Upper lobe of left lung (tissue), 6 donors: ENCODE measurements at regions not wholly inside any gene's neighbourhood (a gene's known extent, or its start where the extent isn't known, plus 50 kb on each side); places are given as distances from the start of the nearest gene placed in this dataset.

ENCODE experiments used
- ATAC-seq, 2 donors: fragments of 200-7000 bp; cut with Tn5 transposase; one replicate each; pipeline ENCODE4 v1.9.1; 2022; ENCODE audit warnings: mild to moderate bottlenecking in 2 of 2, moderate library complexity in 2 of 2; ENCODE audit not compliant: low FRiP score in 2 of 2
- DNase-seq, 2 donors: peaks; one replicate each; pipeline ENCODE4 v3.0.0-alpha.2; 2019 to 2020
- H3K27ac ChIP-seq, 4 donors: fragments of 200-600 bp; sonication (generic); one replicate each; pipeline ENCODE4 v1.5.1; 2016 to 2019
- H3K27me3 ChIP-seq, 4 donors: fragments of 200-600 bp; sonication (generic); one replicate each; pipeline ENCODE4 v1.5.1; 2017 to 2019
- H3K36me3 ChIP-seq, 4 donors: fragments of 200-600 bp; sonication (generic); one replicate each; pipeline ENCODE4 v1.5.1; 2016 to 2019
- H3K4me1 ChIP-seq, 4 donors: fragments of 200-600 bp; sonication (generic); one replicate each; pipeline ENCODE4 v1.5.1; 2018 to 2019
- H3K4me3 ChIP-seq, 4 donors: fragments of 200-600 bp; sonication (generic); one replicate each; pipeline ENCODE4 v1.5.1; 2017 to 2019; ENCODE audit warnings: mild to moderate bottlenecking in 2 of 4, moderate library complexity in 1 of 4
- H3K9me3 ChIP-seq, 4 donors: fragments of 200-600 bp; sonication (generic); one replicate each; pipeline ENCODE4 v1.5.1; 2018 to 2019
- EP300 ChIP-seq, 4 donors: sonication (generic); formaldehyde crosslinking; IDR thresholded peaks; one replicate each; pipeline ENCODE4 v1.5.1; 2017; ENCODE audit warnings: antibody characterized with exemption in 4 of 4, control low read depth in 2 of 4
- POLR2A ChIP-seq, 4 donors: fragments of 450-650 bp; IDR thresholded peaks; one replicate each; pipeline ENCODE4 v1.5.1; 2016 to 2017; ENCODE audit warnings: antibody characterized with exemption in 4 of 4, mild to moderate bottlenecking in 2 of 4
- POLR2AphosphoS5 ChIP-seq, 2 donors: sonication (generic); formaldehyde crosslinking; IDR thresholded peaks; one replicate each; pipeline ENCODE4 v1.5.1; 2017; ENCODE audit warnings: antibody characterized with exemption in 2 of 2
- WGBS, 2 donors: methylation state at CpG; one replicate each; pipeline ENCODE4 v1.1.5; 2017 to 2018; 5-methylcytosine and 5-hydroxymethylcytosine counted together
- TF ChIP-seq, protein P1 (sequence below), 6 experiments: fragments of 450-650 bp in 4 of 6; fragments of 200-600 bp in 2 of 6; sonication (generic) in 2 of 6; IDR thresholded peaks; one replicate each; pipeline ENCODE4 v1.5.1; 2016 to 2019; ENCODE audit warnings: antibody characterized with exemption in 6 of 6
- donor health status: DM: no; HTN: no; CAD: no; lungs with moderate emphysema.
- donor health status: DM: no; HTN: yes; CAD: no; lungs with severe emphysema.

DNA sequence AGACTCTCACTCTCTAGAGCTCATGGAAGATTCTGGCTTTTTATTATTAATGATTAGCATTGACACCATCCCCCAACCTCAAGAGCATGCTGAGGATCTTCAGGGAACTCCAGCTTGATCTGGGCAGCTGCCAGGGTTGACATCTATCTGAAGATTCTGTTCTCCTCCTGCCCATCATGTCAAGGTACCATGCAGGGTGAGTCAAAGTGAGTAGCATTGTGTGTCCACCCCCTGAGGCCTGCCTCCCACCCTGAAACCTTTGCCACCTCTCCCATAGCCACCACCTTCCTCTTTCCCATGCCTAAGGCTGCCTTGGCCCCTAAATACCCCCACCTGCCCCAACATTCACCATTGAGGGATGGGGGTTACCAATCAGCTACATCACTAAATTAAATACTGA lies 70.1 kb upstream of the SLCO3A1 start:
- no peaks in the 10 kb centered on the region for H3K9me3 ChIP-seq
- no peak overlapping the region for H3K4me3 ChIP-seq
- no peaks in the 10 kb centered on the region for H3K27me3 ChIP-seq
- no peak for TF ChIP-seq POLR2AphosphoS5 (IDR thresholded peaks at IDR 0.05)
- no peak for TF ChIP-seq EP300 (IDR thresholded peaks at IDR 0.05)
- TF ChIP-seq, protein P1, sequence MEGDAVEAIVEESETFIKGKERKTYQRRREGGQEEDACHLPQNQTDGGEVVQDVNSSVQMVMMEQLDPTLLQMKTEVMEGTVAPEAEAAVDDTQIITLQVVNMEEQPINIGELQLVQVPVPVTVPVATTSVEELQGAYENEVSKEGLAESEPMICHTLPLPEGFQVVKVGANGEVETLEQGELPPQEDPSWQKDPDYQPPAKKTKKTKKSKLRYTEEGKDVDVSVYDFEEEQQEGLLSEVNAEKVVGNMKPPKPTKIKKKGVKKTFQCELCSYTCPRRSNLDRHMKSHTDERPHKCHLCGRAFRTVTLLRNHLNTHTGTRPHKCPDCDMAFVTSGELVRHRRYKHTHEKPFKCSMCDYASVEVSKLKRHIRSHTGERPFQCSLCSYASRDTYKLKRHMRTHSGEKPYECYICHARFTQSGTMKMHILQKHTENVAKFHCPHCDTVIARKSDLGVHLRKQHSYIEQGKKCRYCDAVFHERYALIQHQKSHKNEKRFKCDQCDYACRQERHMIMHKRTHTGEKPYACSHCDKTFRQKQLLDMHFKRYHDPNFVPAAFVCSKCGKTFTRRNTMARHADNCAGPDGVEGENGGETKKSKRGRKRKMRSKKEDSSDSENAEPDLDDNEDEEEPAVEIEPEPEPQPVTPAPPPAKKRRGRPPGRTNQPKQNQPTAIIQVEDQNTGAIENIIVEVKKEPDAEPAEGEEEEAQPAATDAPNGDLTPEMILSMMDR (IDR thresholded peaks at IDR 0.05): no peak
- no peak for TF ChIP-seq POLR2A (IDR thresholded peaks at IDR 0.05)
- no peak for ATAC-seq
- H3K36me3 ChIP-seq: no peaks in the 10 kb centered on the region
- H3K27ac ChIP-seq: no peak overlapping the region
- no peak for DNase-seq
- peaks cover 0 to 6% (median 2%) of the 10 kb centered on the region in 4 donors for H3K4me1 ChIP-seq

DNA sequence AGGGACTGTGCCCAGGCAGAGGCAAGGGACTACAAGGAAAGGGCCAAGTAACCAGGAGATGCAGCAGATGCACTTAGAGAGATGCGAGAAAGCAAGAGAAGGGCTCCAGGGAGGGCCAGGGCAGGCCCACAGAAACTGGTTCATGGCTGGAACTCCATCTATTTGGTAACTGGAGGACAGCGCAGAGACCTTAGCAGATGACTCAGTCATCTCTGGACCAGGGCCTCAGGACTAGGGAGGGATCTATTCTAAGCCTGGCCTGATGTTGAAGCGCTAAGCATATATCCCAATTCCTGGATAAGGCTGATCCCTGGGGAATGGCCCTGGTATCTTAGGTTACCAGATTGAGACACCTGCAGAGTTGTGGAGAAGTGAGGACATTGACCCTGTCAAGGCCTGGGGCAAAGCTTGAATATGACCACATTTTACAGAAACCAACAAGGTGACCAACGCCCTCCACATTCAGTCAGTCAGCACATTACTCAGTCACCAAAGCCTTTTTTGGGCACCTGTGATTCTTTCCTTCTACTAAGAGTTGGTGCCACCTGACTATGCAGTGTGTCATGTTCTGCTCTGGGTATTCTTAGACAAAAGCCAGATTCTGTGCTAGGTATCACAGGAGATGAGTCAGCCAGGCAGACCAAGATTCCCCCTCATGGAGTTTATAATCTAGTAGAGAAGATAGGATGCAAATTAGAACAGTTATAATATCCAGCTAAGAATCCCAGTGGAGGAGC lies 68.4 kb upstream of the SLCO3A1 start:
- Histone ChIP-seq H3K4me3 (no peak overlapping the region), H3K9me3 (no peaks in the 10 kb centered on the region), H3K27ac (no peak overlapping the region), H3K4me1 (peaks cover 0 to 6% (median 2%) of the 10 kb centered on the region in 4 donors), H3K27me3 (no peaks in the 10 kb centered on the region), H3K36me3 (no peaks in the 10 kb centered on the region)
- ATAC-seq (no peak), DNase-seq (no peak)
- 74 to 87% methylated on average over 3 to 4 of the region's 4 CpGs for WGBS, 2 donors
- TF ChIP-seq POLR2A (IDR thresholded peaks at IDR 0.05): no peak
- TF ChIP-seq, protein P1 (IDR thresholded peaks at IDR 0.05): no peak
- no peak for TF ChIP-seq EP300 (IDR thresholded peaks at IDR 0.05)
- no peak for TF ChIP-seq POLR2AphosphoS5 (IDR thresholded peaks at IDR 0.05)

DNA sequence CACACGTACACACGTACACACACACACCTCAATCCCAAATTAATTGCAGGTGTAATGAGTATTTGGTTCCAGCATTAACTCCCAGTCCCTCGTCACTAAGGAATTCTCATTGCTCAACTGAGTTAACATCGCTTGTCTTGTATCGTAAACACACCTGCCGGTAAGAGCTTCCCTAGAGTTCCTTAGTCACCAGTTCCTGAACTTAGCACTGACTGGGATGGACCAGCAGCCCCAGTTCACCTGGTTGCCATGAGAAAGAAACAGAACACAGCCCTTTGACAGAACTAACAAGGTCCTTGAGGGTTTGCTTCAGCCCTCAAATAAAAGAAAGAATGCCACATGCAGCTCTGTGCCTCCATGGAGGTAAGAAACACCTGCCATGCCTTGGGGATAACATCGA lies 66.3 kb upstream of the SLCO3A1 start:
- WGBS, 2 donors: 62 to 67% methylated on average over 5 to 7 of the region's 7 CpGs
- ATAC-seq (no peak), DNase-seq (no peak)
- Histone ChIP-seq H3K4me3 (no peak overlapping the region), H3K27ac (no peak overlapping the region), H3K27me3 (no peaks in the 10 kb centered on the region), H3K36me3 (no peaks in the 10 kb centered on the region), H3K9me3 (no peaks in the 10 kb centered on the region), H3K4me1 (peaks cover 0 to 6% (median 2%) of the 10 kb centered on the region in 4 donors)
- TF ChIP-seq EP300 (IDR thresholded peaks at IDR 0.05): no peak
- TF ChIP-seq, protein P1 (IDR thresholded peaks at IDR 0.05): no peak
- TF ChIP-seq POLR2A (IDR thresholded peaks at IDR 0.05): no peak
- no peak for TF ChIP-seq POLR2AphosphoS5 (IDR thresholded peaks at IDR 0.05)

DNA sequence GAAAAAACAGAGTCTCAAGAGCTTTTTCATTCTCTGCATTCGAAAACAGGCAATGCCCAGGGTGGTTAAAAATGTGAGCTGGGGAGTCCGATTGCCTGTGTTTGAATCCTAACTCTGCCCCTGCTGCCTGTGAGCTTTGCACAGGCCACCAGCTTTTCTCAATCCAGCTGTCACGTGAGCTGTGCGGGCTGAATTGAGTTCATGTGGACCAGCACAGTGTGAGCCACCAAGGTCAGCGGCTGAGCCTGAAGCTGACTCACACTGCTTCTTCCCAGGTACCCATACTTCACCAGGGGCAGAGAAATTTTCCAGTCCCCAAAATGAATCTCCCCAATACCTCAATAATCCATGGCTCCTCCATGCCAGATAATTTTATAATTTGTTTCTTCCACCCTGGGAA lies 64.4 kb upstream of the SLCO3A1 start:
- ATAC-seq: no peak

More for the DNA sequence above, 64.4 kb upstream of the SLCO3A1 start:
- H3K27ac ChIP-seq: no peak overlapping the region
- H3K4me3 ChIP-seq: no peak overlapping the region
- 86 to 94% methylated on average over 5 of the region's 5 CpGs for WGBS, 2 donors
- H3K27me3 ChIP-seq: no peaks in the 10 kb centered on the region
- no peaks in the 10 kb centered on the region for H3K9me3 ChIP-seq
- TF ChIP-seq, protein P1 (IDR thresholded peaks at IDR 0.05): no peak
- TF ChIP-seq EP300 (IDR thresholded peaks at IDR 0.05) (no peak), POLR2AphosphoS5 (IDR thresholded peaks at IDR 0.05) (no peak), POLR2A (IDR thresholded peaks at IDR 0.05) (no peak)
- H3K36me3 ChIP-seq: no peaks in the 10 kb centered on the region
- H3K4me1 ChIP-seq: no peaks in the 10 kb centered on the region
- DNase-seq: no peak
